ENCODE measurements at regions not wholly inside any gene's neighbourhood (a gene's known extent, or its start where the extent isn't known, plus 50 kb on each side); places are given as distances from the start of the nearest gene placed in this dataset.
A peak's percentile ranks its signal among the peaks of the same experiment; 100 is the strongest.

GRCh38 chr17:77366558-77367245 lies 225.9 kb downstream of the SEC14L1 start:
- intact Hi-C loops (cut with DNase I; ENCODE audit: low total_unique reads), result no loop called here
- Histone ChIP-seq H3K4me1 (peaks cover 18 to 33% of the 10 kb centered on the region in 2 donors), H3K36me3 (no peaks in the 10 kb centered on the region), H3K27me3 (no peaks in the 10 kb centered on the region), H3K4me3 (no peak overlapping the region), H3K9me3 (no peaks in the 10 kb centered on the region), H3K27ac (peak overlapping the region; percentile 74 to 76)
- peak; percentile 25 to 30 for DNase-seq
- TF ChIP-seq CTCF (IDR thresholded peaks at IDR 0.05), result no peak
- no peak for TF ChIP-seq POLR2A (IDR thresholded peaks at IDR 0.05)

- Histone ChIP-seq H3K9me3 (no peaks in the 10 kb centered on the region), H3K4me3 (no peak overlapping the region), H3K27me3 (no peaks in the 10 kb centered on the region), H3K27ac (peak overlapping the region; percentile 97 to 98), H3K36me3 (no peaks in the 10 kb centered on the region), H3K4me1 (peaks cover 18 to 33% of the 10 kb centered on the region in 2 donors)
- intact Hi-C loops (cut with DNase I; ENCODE audit: low total_unique reads), result no loop called here
- peak in 1 of 2 donors; percentile 21 for DNase-seq
- TF ChIP-seq POLR2A (IDR thresholded peaks at IDR 0.05), result no peak
- no peak for TF ChIP-seq CTCF (IDR thresholded peaks at IDR 0.05)
These were observed 228.8 kb downstream of the SEC14L1 start for GRCh38 chr17:77369544-77369971.

GRCh38 chr17:77370586-77370985 lies 229.8 kb downstream of the SEC14L1 start:
- Histone ChIP-seq H3K27ac (peak overlapping the region; percentile 97 to 98), H3K27me3 (no peaks in the 10 kb centered on the region), H3K9me3 (no peaks in the 10 kb centered on the region), H3K4me1 (peaks cover 14 to 35% of the 10 kb centered on the region in 2 donors), H3K4me3 (no peak overlapping the region), H3K36me3 (no peaks in the 10 kb centered on the region)
- intact Hi-C loops (cut with DNase I; ENCODE audit: low total_unique reads), result no loop called here
- TF ChIP-seq POLR2A (IDR thresholded peaks at IDR 0.05) (no peak), CTCF (IDR thresholded peaks at IDR 0.05) (no peak)
- no peak for DNase-seq

GRCh38 chr17:77371117-77371887 lies 230.5 kb downstream of the SEC14L1 start:
- no peak for TF ChIP-seq CTCF (IDR thresholded peaks at IDR 0.05)
- TF ChIP-seq POLR2A (IDR thresholded peaks at IDR 0.05), result no peak
- DNase-seq, result no peak
- peaks cover 6 to 30% of the 10 kb centered on the region in 2 donors for H3K4me1 ChIP-seq

GRCh38 chr17:77371888-77372443 lies 231.2 kb downstream of the SEC14L1 start:
- peak; percentile 28 to 43 for DNase-seq
- TF ChIP-seq CTCF (IDR thresholded peaks at IDR 0.05) (no peak), POLR2A (IDR thresholded peaks at IDR 0.05) (no peak)
- Histone ChIP-seq H3K27ac (peak overlapping the region; percentile 97 to 98), H3K27me3 (no peaks in the 10 kb centered on the region), H3K9me3 (no peaks in the 10 kb centered on the region), H3K36me3 (no peaks in the 10 kb centered on the region), H3K4me1 (peaks cover 5 to 34% of the 10 kb centered on the region in 2 donors), H3K4me3 (peak overlapping the region; percentile 69 to 72)
- intact Hi-C loops (cut with DNase I; ENCODE audit: low total_unique reads), result no loop called here

More at GRCh38 chr17:77371117-77371887, 230.5 kb downstream of the SEC14L1 start:
- Histone ChIP-seq H3K36me3 (no peaks in the 10 kb centered on the region), H3K4me3 (no peak overlapping the region), H3K27me3 (no peaks in the 10 kb centered on the region), H3K27ac (peak overlapping the region; percentile 97 to 98), H3K9me3 (no peaks in the 10 kb centered on the region)
- intact Hi-C loops (cut with DNase I; ENCODE audit: low total_unique reads), result no loop called here
